Stimulated activated CD4-positive, alpha-beta T cell treated with anti-CD3 and anti-CD28 coated beads, Interleukin-12 subunit alpha, Interleukin-12 subunit beta, amount 100 ng/mL, for 4 hours (primary cell): ENCODE measurements at regions not wholly inside any gene's neighbourhood (a gene's known extent, or its start where the extent isn't known, plus 50 kb on each side); places are given as distances from the start of the nearest gene placed in this dataset.
"Not testable (repeated sequence)": the region's sequence is repeated elsewhere in the genome, so short reads cannot be mapped to it uniquely, and the experiment has no call there.

Experiments used
- DNase-seq: peaks from one replicate; pipeline ENCODE4 v3.0.0-alpha.2; 2020

DNA sequence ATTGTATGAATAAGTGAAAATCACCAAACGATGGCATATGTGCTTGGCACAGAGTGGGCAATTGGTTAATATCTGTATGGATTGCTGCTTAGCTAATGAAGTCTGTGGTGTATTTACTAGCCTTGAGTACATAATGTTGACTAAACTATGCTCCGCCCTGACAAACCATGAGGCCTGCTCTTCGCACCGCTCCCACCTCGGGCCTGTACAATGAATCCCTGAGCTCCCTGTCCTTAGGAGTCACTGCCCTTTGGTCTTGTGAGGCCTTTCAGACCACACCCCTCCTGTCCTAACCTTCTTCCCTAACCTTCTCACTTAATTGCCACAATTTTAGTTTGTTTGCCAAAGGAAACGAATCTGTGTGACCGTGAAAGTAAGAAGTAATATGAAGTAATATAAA lies 193.2 kb downstream of the POTED start:
- DNase-seq, result not testable (repeated sequence)
